Prostate gland (tissue), 2 donors: ENCODE measurements at regions not wholly inside any gene's neighbourhood (a gene's known extent, or its start where the extent isn't known, plus 50 kb on each side); places are given as distances from the start of the nearest gene placed in this dataset.

Experiments used
- CTCF ChIP-seq, 4 experiments: fragments of 200-600 bp in 2 of 4; fragments of 450-650 bp in 2 of 4; sonication (generic) in 2 of 4; IDR thresholded peaks; 1 replicate in 3 of 4; 2 replicates in 1 of 4; pipeline ENCODE4 v1.5.1; 2016 to 2019; ENCODE audit warnings: antibody characterized with exemption in 4 of 4, mild to moderate bottlenecking in 2 of 4, moderate library complexity in 2 of 4
- POLR2A ChIP-seq: fragments of 450-650 bp; IDR thresholded peaks from one replicate; pipeline ENCODE4 v1.6.1; 2016; ENCODE audit warnings: antibody characterized with exemption, mild to moderate bottlenecking
- POLR2AphosphoS5 ChIP-seq: sonication (generic); formaldehyde crosslinking; IDR thresholded peaks from one replicate; pipeline ENCODE4 v1.6.1; 2017; ENCODE audit warnings: antibody characterized with exemption

DNA sequence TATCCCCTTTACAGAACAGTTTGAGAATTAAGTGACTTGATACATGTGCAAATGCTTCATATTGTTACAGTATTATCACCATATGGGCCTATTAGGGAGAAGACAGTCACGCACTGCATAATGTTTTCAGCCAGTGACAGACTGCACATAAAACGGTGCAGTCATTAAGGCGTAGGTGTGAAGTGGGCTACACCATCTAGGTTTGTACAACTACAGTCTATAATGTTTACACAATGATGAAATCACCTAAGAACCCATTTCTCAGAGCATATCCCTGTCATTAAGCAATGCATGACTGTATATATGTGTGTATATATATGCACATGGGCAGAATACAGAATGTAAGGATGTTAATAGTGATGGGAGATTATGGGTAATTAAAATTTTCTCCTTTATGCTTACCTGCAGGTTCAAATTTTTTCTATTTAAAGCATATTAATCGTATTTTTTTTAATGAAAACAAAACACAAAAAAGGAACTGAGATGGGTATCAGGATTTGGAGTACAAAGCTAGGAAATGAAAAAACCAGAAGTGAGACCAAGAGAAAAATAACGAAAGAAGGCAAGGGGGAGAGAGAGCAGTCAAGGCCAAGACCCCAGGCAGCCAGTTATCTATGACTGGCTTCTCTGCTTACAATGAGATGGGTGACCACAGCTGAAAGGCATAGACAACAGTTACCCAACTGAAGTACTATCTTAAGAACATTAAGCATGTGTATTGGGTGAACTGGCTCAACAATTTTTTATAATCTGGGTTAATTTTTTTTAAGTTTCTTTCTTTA, 122.9 kb upstream of the DAB1 start:
- TF ChIP-seq CTCF (IDR thresholded peaks at IDR 0.05), result no peak
- no peak for TF ChIP-seq POLR2AphosphoS5
- TF ChIP-seq POLR2A, result no peak
